Suprapubic skin (tissue), 4 donors: ENCODE measurements at regions not wholly inside any gene's neighbourhood (a gene's known extent, or its start where the extent isn't known, plus 50 kb on each side); places are given as distances from the start of the nearest gene placed in this dataset.

Source experiments
- EP300 ChIP-seq: sonication (generic); formaldehyde crosslinking; IDR thresholded peaks from one replicate; pipeline ENCODE4 v1.6.1; 2017; ENCODE audit warnings: antibody characterized with exemption
- POLR2A ChIP-seq, 2 donors: fragments of 450-650 bp; IDR thresholded peaks; one replicate each; pipeline ENCODE4 v1.6.1; 2017; ENCODE audit warnings: antibody characterized with exemption in 2 of 2, mild to moderate bottlenecking in 2 of 2, moderate library complexity in 2 of 2
- POLR2AphosphoS5 ChIP-seq, 3 donors: sonication (generic); formaldehyde crosslinking; IDR thresholded peaks; one replicate each; pipeline ENCODE4 v1.6.1; 2017; ENCODE audit warnings: antibody characterized with exemption in 3 of 3
- TF ChIP-seq, protein P1 (sequence below), 2 donors: fragments of 200-600 bp in 1 of 2; fragments of 450-650 bp in 1 of 2; sonication (generic) in 1 of 2; IDR thresholded peaks; one replicate each; pipeline ENCODE4 v1.5.1; 2016 to 2019; ENCODE audit warnings: antibody characterized with exemption in 2 of 2, mild to moderate bottlenecking in 1 of 2, moderate library complexity in 1 of 2

DNA sequence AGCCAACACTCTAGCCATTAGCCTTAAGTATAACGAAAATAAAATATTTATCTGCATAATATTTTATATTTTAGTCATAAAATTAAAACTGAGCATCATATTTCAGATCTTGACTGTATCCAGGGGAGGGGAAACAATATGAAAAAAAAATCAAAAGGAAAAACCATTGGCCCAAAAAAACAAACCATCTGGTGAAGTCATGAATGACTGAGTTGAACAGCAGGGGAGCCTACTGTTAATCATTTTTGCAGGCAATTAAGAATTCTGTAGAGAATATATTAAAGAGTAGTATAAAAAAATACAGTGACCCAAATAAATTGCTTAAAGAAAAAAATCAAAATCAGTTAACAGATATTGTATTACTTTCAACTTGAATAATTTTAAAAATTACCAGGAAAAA is 224.8 kb downstream of the C12orf50 start:
- TF ChIP-seq, protein P1, sequence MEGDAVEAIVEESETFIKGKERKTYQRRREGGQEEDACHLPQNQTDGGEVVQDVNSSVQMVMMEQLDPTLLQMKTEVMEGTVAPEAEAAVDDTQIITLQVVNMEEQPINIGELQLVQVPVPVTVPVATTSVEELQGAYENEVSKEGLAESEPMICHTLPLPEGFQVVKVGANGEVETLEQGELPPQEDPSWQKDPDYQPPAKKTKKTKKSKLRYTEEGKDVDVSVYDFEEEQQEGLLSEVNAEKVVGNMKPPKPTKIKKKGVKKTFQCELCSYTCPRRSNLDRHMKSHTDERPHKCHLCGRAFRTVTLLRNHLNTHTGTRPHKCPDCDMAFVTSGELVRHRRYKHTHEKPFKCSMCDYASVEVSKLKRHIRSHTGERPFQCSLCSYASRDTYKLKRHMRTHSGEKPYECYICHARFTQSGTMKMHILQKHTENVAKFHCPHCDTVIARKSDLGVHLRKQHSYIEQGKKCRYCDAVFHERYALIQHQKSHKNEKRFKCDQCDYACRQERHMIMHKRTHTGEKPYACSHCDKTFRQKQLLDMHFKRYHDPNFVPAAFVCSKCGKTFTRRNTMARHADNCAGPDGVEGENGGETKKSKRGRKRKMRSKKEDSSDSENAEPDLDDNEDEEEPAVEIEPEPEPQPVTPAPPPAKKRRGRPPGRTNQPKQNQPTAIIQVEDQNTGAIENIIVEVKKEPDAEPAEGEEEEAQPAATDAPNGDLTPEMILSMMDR (IDR thresholded peaks at IDR 0.05): no peak
- no peak for TF ChIP-seq POLR2AphosphoS5 (IDR thresholded peaks at IDR 0.05)
- TF ChIP-seq POLR2A (IDR thresholded peaks at IDR 0.05): no peak
- TF ChIP-seq EP300: no peak
